Prostate gland (tissue), 2 donors: ENCODE measurements at regions not wholly inside any gene's neighbourhood (a gene's known extent, or its start where the extent isn't known, plus 50 kb on each side); places are given as distances from the start of the nearest gene placed in this dataset.

ENCODE experiments used
- POLR2A ChIP-seq: fragments of 450-650 bp; IDR thresholded peaks from one replicate; pipeline ENCODE4 v1.6.1; 2016; ENCODE audit warnings: antibody characterized with exemption, mild to moderate bottlenecking
- POLR2AphosphoS5 ChIP-seq: sonication (generic); formaldehyde crosslinking; IDR thresholded peaks from one replicate; pipeline ENCODE4 v1.6.1; 2017; ENCODE audit warnings: antibody characterized with exemption
- TF ChIP-seq, protein P1 (sequence below), 4 experiments: fragments of 200-600 bp in 2 of 4; fragments of 450-650 bp in 2 of 4; sonication (generic) in 2 of 4; IDR thresholded peaks; 1 replicate in 3 of 4; 2 replicates in 1 of 4; pipeline ENCODE4 v1.5.1; 2016 to 2019; ENCODE audit warnings: antibody characterized with exemption in 4 of 4, mild to moderate bottlenecking in 2 of 4, moderate library complexity in 2 of 4

DNA sequence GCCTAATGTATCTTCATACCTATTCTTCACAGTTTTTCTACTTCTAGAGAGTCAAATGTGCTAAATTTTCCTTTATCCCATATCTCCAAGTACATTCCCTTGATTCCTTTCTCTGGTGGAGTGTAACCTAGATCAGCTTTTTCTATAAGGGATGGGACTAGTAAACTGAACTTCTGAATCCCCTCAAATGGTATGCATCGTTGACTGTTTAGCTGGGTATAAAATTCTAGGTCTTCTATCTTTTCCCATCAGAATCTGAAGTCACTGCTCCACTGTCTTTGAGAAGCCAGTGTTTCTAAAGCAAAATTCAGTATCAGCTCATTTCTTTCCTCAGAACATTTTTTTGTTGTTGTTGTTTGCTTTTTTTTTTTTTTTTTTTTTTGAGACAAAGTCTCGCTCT lies 1256.8 kb downstream of the BRD1 start:
- TF ChIP-seq, protein P1, sequence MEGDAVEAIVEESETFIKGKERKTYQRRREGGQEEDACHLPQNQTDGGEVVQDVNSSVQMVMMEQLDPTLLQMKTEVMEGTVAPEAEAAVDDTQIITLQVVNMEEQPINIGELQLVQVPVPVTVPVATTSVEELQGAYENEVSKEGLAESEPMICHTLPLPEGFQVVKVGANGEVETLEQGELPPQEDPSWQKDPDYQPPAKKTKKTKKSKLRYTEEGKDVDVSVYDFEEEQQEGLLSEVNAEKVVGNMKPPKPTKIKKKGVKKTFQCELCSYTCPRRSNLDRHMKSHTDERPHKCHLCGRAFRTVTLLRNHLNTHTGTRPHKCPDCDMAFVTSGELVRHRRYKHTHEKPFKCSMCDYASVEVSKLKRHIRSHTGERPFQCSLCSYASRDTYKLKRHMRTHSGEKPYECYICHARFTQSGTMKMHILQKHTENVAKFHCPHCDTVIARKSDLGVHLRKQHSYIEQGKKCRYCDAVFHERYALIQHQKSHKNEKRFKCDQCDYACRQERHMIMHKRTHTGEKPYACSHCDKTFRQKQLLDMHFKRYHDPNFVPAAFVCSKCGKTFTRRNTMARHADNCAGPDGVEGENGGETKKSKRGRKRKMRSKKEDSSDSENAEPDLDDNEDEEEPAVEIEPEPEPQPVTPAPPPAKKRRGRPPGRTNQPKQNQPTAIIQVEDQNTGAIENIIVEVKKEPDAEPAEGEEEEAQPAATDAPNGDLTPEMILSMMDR (IDR thresholded peaks at IDR 0.05): no peak
- TF ChIP-seq POLR2AphosphoS5: no peak
- no peak for TF ChIP-seq POLR2A
